T-helper 2 cell (primary cell): ENCODE measurements at regions not wholly inside any gene's neighbourhood (a gene's known extent, or its start where the extent isn't known, plus 50 kb on each side); places are given as distances from the start of the nearest gene placed in this dataset.
A peak's percentile ranks its signal among the peaks of the same experiment; 100 is the strongest.
"Not testable (repeated sequence)": the region's sequence is repeated elsewhere in the genome, so short reads cannot be mapped to it uniquely, and the experiment has no call there.

Experiments
- DNase-seq, 5 experiments: peaks; one replicate each; pipeline versions ENCODE4 v3.0.0 to v3.0.0-alpha.2; 2012 to 2022

DNA sequence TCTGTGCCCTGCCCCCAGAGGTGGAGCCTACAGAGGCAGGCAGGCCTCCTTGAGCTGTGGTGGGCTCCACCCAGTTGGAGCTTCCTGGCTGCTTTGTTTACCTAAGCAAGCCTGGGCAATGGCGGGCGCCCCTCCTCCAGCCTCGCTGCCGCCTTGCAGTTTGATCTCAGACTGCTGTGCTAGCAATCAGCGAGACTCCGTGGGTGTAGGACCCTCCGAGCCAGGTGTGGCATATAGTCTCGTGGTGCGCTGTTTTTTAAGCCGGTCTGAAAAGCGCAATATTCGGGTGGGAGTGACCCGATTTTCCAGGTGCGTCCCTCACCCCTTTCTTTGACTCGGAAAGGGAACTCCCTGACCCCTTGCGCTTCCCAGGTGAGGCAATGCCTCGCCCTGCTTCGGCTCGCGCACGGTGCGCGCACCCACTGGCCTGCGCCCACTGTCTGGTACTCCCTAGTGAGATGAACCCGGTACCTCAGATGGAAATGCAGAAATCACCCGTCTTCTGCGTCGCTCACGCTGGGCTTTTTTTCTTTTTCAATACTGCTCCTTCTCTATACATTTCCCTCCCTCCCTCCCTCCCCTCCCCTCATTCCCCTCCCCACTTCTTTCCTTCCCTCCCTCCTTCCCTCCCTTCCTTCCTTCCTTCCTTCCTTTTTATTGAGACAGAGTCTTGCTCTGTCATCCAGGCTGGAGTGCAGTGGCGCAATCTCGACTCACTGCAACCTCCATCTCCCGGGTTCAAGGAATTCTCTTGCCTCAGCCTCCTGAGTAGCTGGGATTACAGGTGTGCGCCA is 197.1 kb upstream of the TBL1XR1 start:
- DNase-seq: peak in 1 of 5 experiments; percentile 12

DNA sequence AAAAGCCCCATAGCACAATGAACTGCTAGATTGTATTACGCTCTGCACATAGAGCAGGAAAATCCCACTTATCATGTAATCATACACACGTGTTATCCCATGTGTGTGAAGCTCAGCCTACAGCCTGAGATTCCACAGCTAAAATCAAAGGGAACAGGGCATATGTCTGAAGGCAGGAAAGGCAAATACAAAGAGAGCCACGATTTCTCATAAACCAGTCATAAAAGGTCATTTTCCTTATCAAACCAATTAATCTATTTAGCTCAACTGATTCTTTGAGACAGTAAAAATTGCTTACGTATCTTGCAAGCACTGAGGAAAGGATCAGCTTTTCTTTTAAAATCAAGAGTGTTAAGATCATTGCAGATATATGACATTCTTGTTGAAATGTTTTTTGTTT is 199.5 kb upstream of the TBL1XR1 start:
- DNase-seq: no peak

DNA sequence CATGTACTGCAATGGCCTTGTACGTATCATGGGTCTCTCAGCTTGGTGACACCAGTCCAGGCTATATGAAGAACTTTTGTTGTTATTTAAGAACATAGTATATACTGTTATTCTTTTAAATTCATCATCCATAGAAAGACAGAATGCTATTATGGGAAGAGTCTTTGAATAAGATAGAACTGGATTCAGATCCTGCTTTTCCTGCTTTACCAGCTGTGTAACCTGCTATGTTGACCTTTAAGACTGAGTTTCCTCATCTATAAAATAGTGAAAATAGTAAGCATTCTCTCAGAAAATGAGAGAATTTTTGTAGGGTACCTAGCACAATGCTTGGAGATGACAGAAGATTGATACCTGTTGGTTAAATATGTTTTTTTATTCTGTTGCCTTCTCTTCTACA is 204.1 kb upstream of the TBL1XR1 start:
- no peak for DNase-seq

DNA sequence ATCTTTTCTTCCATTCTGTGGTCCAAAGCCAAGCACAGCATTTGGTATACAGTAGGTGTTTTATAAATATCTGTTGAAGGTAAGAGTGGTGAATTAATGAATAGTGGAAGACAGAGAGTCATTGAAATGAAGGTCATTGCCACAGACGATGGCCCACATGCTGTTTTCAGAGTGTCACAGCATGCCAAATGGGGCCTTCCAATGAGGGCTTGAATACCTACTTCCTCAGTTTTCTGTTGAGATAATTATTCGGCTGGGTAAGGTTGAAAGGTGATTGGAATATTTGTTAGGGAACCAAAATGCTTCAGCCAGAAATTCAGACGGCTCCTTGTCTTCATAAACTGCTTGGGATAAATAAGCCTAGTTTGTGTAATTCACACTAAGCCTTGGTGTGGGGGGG is 205.3 kb upstream of the TBL1XR1 start:
- no peak for DNase-seq

DNA sequence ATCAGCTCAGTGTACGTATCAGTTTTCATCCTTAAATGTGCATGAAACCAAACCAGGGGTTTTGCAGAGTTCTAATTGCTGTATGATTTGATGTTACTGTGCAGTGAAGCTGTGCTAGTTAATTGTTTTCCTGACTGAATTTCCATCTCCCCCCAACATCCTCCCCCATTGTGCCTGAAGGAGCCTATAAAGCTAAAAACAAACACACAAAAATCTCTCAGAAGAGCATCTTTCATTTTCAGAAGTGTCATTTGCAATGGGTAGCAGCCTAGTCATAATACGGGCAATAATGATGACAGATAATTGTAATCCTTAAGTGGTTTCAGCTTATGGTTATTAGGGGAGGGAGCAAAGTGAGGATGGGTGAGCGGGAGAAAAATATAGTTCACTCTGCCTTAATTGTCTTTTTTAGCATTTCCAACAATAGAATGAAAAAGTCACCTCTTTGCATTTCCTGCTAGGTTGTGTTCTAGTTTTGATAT is 207.9 kb upstream of the TBL1XR1 start:
- no peak for DNase-seq

DNA sequence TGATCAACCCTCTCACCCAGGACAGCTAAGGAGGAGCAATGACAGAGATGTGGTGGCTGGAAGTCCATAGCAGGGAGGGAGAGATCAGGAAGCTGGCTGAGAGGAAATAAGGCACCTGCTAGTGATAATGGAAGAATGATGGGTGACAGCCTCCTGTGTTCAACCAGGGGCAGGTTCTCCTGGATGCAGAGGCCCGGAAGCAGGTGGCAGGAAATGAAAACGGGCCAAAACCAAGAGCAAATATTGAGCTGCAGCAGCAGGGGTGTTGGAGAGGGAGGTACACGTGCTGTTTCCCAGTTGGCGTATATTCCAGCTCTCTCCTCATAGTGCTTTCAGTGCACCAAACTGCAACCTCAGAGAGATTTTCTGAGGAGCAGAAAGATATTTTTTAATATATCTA is 213.4 kb upstream of the TBL1XR1 start:
- peak in 1 of 5 experiments; percentile 33 for DNase-seq

DNA sequence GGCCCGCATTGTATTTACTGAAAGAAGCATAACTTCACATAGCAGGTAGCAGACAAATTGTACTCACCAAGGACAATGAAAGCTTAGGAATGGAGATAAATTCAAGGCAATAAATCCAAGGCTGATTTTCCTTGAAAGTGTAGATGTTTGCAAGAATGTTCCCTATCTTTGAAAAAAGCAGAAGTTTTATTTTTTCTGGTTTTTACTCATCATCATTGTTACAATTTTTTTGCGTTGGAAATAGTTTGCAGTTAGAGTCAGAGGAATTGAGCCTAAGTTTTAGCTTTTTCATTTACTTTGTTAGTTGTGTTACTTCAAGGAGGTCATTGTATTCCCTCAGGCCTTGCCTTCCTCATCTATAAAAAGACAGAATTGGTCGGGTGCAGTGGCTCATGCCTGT is 213.9 kb upstream of the TBL1XR1 start:
- DNase-seq: no peak

DNA sequence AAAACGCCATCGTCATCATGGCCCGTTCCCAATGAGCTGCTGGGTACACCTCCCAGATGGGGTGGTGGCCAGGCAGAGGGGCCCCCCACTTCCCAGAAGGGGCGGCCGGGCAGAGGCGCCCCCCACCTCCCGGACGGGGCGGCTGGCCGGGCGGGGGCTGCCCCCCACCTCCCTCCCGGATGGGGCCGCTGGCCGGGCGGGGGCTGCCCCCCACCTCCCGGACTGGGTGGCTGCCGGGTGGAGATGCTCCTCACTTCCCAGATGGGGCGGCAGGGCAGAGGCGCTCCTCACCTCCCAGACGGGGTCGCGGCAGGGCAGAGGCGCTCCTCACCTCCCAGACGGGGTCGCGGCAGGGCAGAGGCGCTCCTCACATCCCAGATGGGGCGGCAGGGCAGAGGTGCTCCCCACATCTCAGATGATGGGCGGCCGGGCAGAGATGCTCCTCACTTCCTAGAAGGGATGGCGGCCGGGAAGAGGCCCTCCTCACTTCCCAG is 215.4 kb upstream of the TBL1XR1 start:
- not testable (repeated sequence) for DNase-seq

DNA sequence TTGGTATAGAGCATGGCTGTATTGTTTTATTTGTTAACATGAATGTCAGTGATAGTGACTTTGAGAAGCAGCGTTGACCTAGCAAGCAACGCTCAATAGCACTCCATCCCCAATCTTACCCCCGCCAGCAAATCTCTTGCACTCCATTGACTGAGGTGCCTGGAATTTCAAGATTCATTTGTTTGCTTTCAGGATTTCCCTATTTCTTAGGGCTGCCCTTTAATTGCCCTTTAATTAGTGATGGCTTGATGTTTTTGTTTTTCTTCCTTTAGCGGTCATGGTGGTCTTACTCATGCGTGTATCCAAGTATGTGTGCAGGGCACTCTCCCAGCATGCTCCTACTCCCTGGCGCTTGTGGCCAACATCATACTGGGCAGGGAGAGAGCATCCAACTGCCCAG is 216.8 kb upstream of the TBL1XR1 start:
- DNase-seq: no peak

DNA sequence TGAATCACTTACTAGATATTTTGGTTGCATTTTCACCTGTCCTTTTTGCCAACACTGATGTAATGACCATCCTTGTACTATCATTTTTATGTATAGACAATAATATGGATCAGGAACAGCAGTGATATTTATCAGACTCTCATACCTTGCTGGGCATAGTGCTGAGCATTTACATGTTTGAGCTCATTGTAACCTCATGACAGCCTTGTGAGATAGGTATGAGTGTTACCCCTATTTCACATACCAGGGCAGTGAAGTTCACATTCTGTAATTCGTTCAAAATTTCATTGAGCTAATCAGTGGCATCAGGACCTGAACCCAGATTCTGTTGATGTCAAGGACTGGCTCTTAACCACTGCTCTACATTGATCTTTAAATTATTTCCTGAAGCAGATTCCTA is 221.5 kb upstream of the TBL1XR1 start:
- peak in 1 of 5 experiments; percentile 36 for DNase-seq

DNA sequence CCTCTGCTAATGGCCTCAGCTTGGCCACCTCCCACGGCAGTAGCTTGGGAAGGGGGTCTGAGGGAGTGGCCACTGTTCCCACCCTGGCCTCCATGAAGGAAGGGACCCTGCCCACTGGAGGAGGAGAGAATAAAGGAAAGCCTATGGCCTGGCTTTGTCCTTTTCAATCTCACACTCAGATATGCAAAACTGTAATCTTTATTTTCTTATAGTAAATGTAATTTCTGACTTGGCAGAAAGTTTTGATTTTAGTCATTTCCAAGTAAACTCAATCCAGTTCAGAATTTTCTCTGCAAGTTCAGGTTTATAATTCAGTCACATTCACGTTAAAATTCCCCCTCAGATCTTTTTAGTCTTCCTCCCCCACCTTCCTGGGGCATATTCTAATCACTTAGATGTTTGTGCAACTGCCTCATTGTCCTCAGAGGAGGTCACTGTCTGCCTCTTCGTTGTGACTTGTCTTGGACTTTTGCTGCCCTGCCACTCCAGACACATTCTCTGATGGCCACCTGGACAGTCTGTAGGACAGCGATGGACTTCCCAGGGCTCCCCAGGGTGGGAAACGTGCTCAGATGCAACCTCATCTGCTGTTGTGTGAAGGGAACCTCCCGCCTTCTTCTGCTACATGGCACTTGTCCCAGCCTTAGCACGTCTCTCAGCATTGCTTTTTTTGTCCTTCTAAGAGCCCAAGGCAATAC is 222.8 kb upstream of the TBL1XR1 start:
- peak in 1 of 5 experiments; percentile 76 for DNase-seq

DNA sequence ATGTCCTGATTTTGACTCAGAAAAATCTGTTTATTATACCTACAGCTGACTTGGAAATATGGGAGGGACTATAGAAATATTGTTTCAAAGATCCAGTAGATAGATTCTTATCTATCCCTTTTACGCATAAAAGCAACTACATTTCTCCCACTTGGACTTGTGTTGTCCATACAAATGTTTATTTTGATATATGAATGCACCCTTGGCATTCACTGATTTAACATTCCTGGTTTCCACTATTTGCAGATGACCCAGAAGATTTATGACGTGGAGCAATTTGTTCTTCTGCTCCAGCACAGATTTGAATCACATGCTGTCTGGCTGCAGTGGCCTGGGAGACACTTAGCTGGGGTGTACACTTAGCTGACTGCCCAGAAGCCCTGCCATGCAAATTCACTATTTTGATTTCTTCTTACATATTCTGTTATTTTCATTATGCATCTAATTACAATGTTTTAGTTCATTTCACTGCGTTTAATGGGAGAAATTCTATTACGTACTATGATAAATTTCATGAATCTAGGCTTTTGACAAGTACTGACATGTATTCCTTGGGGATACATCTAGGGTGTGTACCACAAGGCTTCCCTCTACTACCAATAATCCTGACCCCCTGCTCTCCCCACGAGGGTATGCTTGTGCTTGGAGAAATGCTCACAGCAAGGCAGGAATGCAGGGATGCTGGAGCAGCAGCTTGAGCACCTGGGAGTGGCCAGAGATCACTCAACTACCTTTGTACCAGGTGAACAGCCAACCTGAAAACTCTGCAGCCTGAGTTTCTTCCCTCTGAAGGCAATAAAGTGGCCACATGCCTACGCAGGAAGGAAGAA is 223.6 kb upstream of the TBL1XR1 start:
- DNase-seq: no peak

DNA sequence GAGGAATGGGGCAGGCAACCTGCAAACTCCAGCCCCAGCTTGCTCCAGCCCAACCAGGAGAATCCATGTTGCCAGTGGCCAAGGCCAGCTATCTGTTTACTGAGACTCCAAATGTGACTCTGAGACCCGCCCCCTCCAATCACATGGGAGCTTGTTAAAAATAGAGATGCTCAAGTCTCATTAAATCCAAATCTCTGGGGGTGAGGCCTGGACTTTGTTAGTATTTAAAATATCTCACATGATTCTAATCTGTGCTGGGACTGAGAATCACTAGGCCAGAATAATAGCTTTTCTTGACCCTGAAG is 224.2 kb upstream of the TBL1XR1 start:
- DNase-seq: no peak

DNA sequence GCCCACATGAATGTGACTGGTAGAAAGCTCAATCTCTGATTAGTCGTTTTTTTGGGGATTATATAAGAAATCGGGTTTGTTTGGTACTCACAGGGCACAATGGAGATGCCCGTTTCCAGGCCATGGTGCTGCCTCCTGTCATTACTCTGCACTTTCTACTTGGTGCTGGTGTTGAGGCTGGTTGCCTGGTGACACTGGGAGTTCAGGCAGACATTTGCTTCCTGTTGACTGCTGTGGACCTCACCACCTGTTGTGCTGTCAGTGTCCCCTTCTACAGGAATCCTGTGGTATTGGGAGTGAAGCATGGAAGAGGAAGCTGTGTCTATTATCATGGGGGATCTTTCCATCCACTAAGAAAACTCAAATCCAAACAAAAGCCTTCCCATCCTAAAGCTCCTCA is 227.2 kb upstream of the TBL1XR1 start:
- DNase-seq: peak in 1 of 5 experiments; percentile 32

DNA sequence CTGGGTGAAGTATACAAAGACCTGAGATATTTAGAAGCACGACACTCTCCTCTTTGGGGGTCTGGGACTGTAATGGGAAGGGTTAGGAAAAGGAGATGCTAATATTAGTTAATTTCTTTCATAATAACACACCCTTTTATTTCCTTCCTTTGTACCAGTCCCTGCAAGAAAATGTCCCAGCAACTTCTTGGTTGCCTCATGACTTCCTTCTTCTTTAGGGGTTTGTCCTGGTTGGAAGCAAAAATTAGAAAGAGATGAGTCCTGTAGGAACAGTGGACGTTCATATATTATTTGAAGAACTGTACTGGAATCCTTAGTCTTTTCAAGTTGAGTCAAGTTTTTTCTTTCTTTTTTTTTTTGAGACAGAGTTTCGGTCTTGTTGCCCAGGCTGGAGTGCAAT is 227.8 kb upstream of the TBL1XR1 start:
- no peak for DNase-seq

DNA sequence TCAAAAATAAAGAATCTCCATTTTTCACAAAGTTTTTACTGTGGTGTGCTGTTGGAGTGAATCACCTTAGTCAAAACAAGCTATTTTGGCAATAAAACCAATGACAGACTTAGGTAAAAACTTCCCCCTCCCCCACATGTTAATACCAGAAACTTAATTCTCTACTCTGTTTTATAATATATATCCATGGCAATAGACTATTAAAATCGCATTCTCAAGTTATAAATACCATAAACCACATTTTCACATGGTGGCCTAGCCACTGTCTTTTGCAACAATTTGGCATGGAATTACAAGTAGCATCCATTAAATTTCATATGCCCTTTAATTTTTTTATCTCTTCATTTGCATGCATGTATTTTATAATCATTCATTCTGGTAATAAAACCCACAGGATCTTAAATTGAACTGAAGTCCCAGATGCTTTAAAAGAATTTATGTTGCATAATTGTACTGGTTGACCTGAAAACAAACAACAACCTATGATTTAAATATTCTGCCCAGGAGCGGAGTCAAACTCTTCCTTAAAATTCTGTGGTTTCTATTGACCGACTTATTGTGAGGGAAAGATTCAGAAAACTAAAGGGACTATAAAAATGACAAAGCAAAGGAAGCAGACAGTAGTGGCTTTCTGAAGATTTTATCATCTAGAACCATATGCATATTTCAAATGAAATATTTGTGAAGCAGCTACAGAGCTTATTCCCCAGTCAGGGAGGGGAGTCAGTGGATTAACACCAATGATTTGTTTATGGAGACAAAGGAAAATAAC is 229.0 kb upstream of the TBL1XR1 start:
- DNase-seq: peak in 1 of 5 experiments; percentile 47

DNA sequence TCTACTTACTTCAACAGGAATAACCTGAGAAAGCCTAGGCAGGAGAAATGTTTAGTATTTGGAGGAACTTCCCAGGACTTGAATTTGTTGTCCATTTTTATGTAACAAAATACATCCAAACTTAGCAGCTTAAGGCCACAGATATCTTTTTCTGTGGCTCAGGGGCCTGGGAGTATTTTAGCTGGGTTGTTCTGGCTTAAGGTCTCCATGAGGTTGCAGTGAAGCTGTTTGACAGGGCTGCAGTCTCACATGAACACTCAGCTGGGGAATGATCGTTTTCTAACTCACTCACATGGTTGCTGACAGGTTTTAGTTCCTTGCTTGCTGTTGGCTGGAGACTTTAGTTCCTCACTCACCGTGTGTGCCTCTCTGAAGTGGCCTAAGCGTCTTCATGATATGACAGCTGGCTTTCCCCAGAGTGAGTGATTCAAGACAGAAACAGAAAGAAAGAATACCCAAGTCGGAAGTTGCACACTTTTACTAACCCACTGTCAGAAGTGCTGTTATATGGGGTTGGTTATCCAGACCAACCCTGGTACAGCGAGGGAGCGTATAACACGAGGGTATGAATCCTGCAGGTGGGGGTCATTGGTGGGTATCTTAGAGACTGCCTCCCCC is 229.7 kb upstream of the TBL1XR1 start:
- peak in 3 of 5 experiments; percentile 30 to 95 (median 35) for DNase-seq

DNA sequence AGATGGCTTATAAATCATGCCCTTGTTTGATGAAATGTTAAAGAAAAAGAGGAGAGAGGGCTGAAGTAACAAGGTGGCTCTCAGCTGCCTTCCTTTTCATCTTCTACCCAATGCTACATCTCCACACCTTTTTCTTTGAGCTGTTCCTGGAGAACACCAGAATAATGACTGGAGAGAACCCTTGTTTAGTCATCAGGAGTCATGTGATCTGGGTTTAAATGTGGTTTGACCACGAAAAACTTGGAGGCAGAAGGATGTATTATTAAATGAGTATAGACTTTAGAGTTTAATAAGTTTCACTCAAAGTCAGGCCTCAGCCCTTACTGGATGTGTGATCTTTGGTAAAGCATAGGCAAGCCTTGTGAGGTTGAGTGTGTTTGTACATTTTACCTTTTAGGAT is 230.3 kb upstream of the TBL1XR1 start:
- DNase-seq: peak in 2 of 5 experiments; percentile 2 to 78

DNA sequence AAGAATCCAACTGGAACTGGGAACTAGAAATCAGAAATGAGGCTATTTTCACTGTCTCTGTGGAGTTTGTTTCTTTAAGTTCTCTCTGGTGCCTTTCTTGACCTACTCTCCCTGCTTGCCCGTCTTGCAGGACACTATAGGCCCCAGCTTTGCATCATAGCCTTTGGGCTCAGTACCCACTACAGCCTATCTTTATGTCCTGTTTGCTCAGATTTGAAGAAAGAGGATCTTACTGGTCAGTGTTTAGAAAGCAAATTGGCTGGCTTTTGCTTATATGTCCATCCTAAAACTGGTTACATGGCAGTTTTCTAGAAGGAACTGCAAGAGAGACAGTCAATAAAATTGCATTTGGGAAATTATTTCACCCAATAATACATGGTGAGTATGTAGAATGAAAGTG is 231.8 kb upstream of the TBL1XR1 start:
- DNase-seq: no peak

DNA sequence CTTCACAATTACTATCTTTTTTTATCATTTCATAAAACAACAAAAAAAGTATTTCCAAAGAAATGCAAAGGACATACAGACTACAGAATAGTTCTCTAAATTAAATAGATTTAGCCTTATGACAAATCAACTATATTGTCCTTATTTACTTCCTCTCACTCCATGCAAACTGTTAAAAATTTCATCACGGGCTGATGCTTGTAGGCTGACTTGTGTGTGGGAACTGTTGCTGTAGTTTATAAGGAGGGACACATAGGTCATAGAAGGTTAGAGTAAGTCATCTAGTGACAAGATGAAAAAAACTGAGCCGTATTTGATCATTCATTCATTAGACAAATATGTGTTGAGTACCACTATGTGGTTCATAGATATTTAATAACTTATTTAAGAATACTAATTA is 232.5 kb upstream of the TBL1XR1 start:
- no peak for DNase-seq

DNA sequence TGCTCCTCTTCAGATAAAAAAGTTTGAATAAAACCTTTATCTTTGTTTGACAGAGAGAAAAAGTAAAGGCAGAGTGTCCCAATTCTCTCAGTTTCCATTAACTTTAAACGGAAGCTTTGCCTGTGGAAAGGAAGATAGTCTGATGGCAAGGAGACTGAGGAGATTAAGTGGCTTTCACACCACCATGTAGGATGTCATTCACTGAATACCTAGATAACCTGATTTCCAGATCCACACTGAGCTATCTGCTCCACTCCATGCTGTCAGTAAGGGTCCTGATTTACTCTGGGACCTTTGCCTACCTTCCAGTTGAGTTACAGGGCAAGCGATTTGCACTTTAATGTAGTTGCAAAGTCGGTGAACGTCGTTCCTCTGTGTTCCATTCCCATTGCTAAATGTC is 233.4 kb upstream of the TBL1XR1 start:
- no peak for DNase-seq
